Mucosa of descending colon (tissue), 3 donors: ENCODE measurements at regions not wholly inside any gene's neighbourhood (a gene's known extent, or its start where the extent isn't known, plus 50 kb on each side); places are given as distances from the start of the nearest gene placed in this dataset.
"Not testable (repeated sequence)": the region's sequence is repeated elsewhere in the genome, so short reads cannot be mapped to it uniquely, and the experiment has no call there.

ENCODE experiments used
- ATAC-seq: fragments of 200-7000 bp; cut with Tn5 transposase; one replicate; pipeline ENCODE4 v1.9.1; 2020; ENCODE audit warnings: mild to moderate bottlenecking, moderate library complexity
- DNase-seq, 3 donors: peaks; one replicate each; pipeline ENCODE4 v3.0.0-alpha.2; 2020
- H3K36me3 ChIP-seq: fragments of 200-600 bp; one replicate; pipeline ENCODE4 v1.8.0; 2021; ENCODE audit warnings: low read depth, mild to moderate bottlenecking
- H3K4me1 ChIP-seq: fragments of 200-600 bp; one replicate; pipeline ENCODE4 v1.8.0; 2021; ENCODE audit warnings: low read depth, mild to moderate bottlenecking
- H3K4me3 ChIP-seq: fragments of 200-600 bp; one replicate; pipeline ENCODE4 v1.8.0; 2021; ENCODE audit warnings: mild to moderate bottlenecking
- H3K9me3 ChIP-seq: fragments of 200-600 bp; one replicate; pipeline ENCODE4 v1.8.0; 2021; ENCODE audit warnings: mild to moderate bottlenecking
- intact Hi-C, 2 donors: fragments of 100-400 bp; cut with DNase I in 1 of 2; cut with micrococcal nuclease in 1 of 2; formaldehyde crosslinking; loops; one replicate each; pipeline versions ENCODE4 v1.11.0 to v1.11.1; 2022; cut with DNase I, micrococcal nuclease
- TF ChIP-seq, protein P1 (sequence below): fragments of 200-600 bp; IDR thresholded peaks from one replicate; pipeline ENCODE4 v1.8.0; 2022; ENCODE audit warnings: antibody characterized with exemption, mild to moderate bottlenecking
- donor health status: DM: no; HTN: no; CAD: no; lungs with moderate emphysema.
- donor health status: DM: no; HTN: no; CAD: no.
- donor health status: DM: no; HTN: yes; CAD: no.

DNA sequence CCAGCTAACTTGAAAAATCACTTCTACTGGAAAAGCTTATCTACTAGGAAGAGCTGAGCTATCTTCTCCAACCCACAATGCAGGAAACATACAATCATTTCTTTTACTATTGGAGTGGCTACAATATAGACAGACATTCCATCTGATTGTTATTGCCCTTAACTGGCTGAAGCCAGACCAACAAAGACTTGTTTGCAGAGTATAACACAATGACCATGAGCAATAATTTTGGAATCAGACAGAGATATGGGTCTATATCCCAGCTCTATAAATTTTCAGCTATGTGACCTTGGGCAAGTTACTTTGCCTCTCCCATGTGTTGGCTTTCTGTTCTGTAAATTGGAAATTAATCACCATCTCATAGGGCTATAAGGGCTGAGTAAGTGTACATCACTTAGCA lies 244.7 kb upstream of the SLC30A5 start:
- Histone ChIP-seq H3K4me3 (no peak overlapping the region), H3K36me3 (no peaks in the 10 kb centered on the region), H3K4me1 (no peaks in the 10 kb centered on the region), H3K9me3 (no peaks in the 10 kb centered on the region)
- ATAC-seq (peak; percentile 22), DNase-seq (no peak)
- intact Hi-C loops = no loop called here
- TF ChIP-seq, protein P1, sequence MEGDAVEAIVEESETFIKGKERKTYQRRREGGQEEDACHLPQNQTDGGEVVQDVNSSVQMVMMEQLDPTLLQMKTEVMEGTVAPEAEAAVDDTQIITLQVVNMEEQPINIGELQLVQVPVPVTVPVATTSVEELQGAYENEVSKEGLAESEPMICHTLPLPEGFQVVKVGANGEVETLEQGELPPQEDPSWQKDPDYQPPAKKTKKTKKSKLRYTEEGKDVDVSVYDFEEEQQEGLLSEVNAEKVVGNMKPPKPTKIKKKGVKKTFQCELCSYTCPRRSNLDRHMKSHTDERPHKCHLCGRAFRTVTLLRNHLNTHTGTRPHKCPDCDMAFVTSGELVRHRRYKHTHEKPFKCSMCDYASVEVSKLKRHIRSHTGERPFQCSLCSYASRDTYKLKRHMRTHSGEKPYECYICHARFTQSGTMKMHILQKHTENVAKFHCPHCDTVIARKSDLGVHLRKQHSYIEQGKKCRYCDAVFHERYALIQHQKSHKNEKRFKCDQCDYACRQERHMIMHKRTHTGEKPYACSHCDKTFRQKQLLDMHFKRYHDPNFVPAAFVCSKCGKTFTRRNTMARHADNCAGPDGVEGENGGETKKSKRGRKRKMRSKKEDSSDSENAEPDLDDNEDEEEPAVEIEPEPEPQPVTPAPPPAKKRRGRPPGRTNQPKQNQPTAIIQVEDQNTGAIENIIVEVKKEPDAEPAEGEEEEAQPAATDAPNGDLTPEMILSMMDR = no peak

- DNase-seq (no peak), ATAC-seq (no peak)
- no peaks in the 10 kb centered on the region for H3K36me3 ChIP-seq
- intact Hi-C loops = no loop called here
- no peak overlapping the region for H3K4me3 ChIP-seq
- H3K9me3 ChIP-seq = no peaks in the 10 kb centered on the region
- TF ChIP-seq, protein P1 = no peak
- H3K4me1 ChIP-seq = no peaks in the 10 kb centered on the region
Measured at GRCh38 chr5:68849906-68850305, 243.9 kb upstream of the SLC30A5 start.

DNA sequence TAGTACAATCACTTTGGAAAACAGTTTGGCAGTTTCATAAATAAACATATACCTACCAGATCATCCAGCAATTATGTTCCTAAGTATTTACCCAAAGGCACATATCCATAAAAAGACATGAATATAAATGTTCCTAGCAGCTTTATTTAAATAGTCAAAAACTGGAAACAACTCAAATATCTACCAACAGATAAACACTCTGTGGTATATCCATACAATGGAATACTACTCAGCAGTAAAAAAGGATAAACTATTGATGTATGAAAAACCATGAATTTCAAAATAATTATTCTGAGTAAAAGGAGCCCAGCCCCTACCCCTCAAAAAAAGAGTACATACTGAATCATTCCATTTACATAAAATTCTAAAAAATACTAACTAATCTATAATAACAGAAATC lies 232.7 kb upstream of the SLC30A5 start:
- no peak for DNase-seq
- ATAC-seq = no peak
- H3K4me3 ChIP-seq = no peak overlapping the region
- intact Hi-C loops = no loop called here
- H3K4me1 ChIP-seq = no peaks in the 10 kb centered on the region
- peaks cover 6% of the 10 kb centered on the region for H3K9me3 ChIP-seq
- TF ChIP-seq, protein P1 = no peak
- no peaks in the 10 kb centered on the region for H3K36me3 ChIP-seq

- H3K36me3 ChIP-seq = no peaks in the 10 kb centered on the region
- no peak overlapping the region for H3K4me3 ChIP-seq
- DNase-seq (no peak), ATAC-seq (no peak)
- H3K4me1 ChIP-seq = no peaks in the 10 kb centered on the region
- intact Hi-C loops = no loop called here
- TF ChIP-seq, protein P1 = no peak
- peaks cover 6% of the 10 kb centered on the region for H3K9me3 ChIP-seq
Measured at GRCh38 chr5:68862560-68862959, 231.3 kb upstream of the SLC30A5 start.

- H3K4me3 ChIP-seq, intact Hi-C loops, H3K36me3 ChIP-seq, ATAC-seq, H3K9me3 ChIP-seq, H3K4me1 ChIP-seq: not testable (repeated sequence)
- DNase-seq = peak in 1 of 3 donors; percentile 31
Measured at GRCh38 chr5:68865192-68865591, 228.6 kb upstream of the SLC30A5 start.

- no peak for ATAC-seq
- H3K4me3 ChIP-seq = no peak overlapping the region
- DNase-seq = no peak
Measured at GRCh38 chr5:68872088-68872839, 221.6 kb upstream of the SLC30A5 start.

More at GRCh38 chr5:68872088-68872839, 221.6 kb upstream of the SLC30A5 start:
- TF ChIP-seq, protein P1 = no peak
- intact Hi-C loops = no loop called here
- H3K9me3 ChIP-seq = no peaks in the 10 kb centered on the region
- H3K36me3 ChIP-seq = no peaks in the 10 kb centered on the region
- no peaks in the 10 kb centered on the region for H3K4me1 ChIP-seq
